ENCODE measurements at regions not wholly inside any gene's neighbourhood (a gene's known extent, or its start where the extent isn't known, plus 50 kb on each side); places are given as distances from the start of the nearest gene placed in this dataset.

GRCh38 chr2:128579825-128580224, 261.2 kb upstream of the HS6ST1 start:
- CTCF ChIA-PET, result no interaction called here
- Mint-ChIP-seq H3K4me1 (peaks cover 3% of the 10 kb centered on the region; the same call in 1 of the 2 replicates), H3K4me3 (no peak overlapping the region), H3K36me3 (no peaks in the 10 kb centered on the region), H3K27me3 (ENCODE audit: low read depth) (no peaks in the 10 kb centered on the region), H3K27ac (no peak overlapping the region; the same call in 1 of the 2 replicates), H3K9me3 (peaks cover 5% of the 10 kb centered on the region)
- POLR2A ChIA-PET, result no interaction called here
- TF ChIP-seq CBFB (CRISPR knock-in tag; IDR thresholded peaks at IDR 0.05; ENCODE audit: low read depth) (no peak), ZNF317 (CRISPR knock-in tag; IDR thresholded peaks at IDR 0.05; ENCODE audit: borderline replicate concordance, low read depth) (no peak), ZNF138 (CRISPR knock-in tag; conservative IDR thresholded peaks at IDR 0.05) (no peak), ERG (CRISPR knock-in tag; IDR thresholded peaks at IDR 0.05) (no peak), ZNF671 (CRISPR knock-in tag; IDR thresholded peaks at IDR 0.05) (no peak)
- ATAC-seq (no peak), DNase-seq (ENCODE audit: low spot score) (no peak)

GRCh38 chr2:128580988-128581848, 262.6 kb upstream of the HS6ST1 start:
- Mint-ChIP-seq H3K27me3 (ENCODE audit: low read depth) (no peaks in the 10 kb centered on the region), H3K9me3 (peaks cover 12% of the 10 kb centered on the region), H3K36me3 (no peaks in the 10 kb centered on the region), H3K27ac (no peak overlapping the region), H3K4me1 (peaks cover 3% of the 10 kb centered on the region; the same call in 1 of the 2 replicates), H3K4me3 (no peak overlapping the region)
- ATAC-seq (no peak), DNase-seq (ENCODE audit: low spot score) (no peak)
- TF ChIP-seq NR2C2 (CRISPR knock-in tag; IDR thresholded peaks at IDR 0.05), result no peak
- no peak for TF ChIP-seq CTCF (IDR thresholded peaks at IDR 0.05)
- TF ChIP-seq PRDM15 (CRISPR knock-in tag; IDR thresholded peaks at IDR 0.05), result no peak
- TF ChIP-seq PRRX2 (CRISPR knock-in tag; IDR thresholded peaks at IDR 0.05), result no peak
- POLR2A ChIA-PET, result no interaction called here
- CTCF ChIA-PET, result no interaction called here

GRCh38 chr2:128581849-128582244, 263.2 kb upstream of the HS6ST1 start:
- DNase-seq (ENCODE audit: low spot score) (no peak), ATAC-seq (no peak)
- Mint-ChIP-seq H3K36me3 (no peaks in the 10 kb centered on the region), H3K9me3 (peaks cover 12% of the 10 kb centered on the region), H3K27me3 (ENCODE audit: low read depth) (no peaks in the 10 kb centered on the region), H3K4me1 (peaks cover 3% of the 10 kb centered on the region; the same call in 1 of the 2 replicates), H3K27ac (no peak overlapping the region), H3K4me3 (no peak overlapping the region)
- POLR2A ChIA-PET, result no interaction called here
- no peak for TF ChIP-seq HMGXB4 (CRISPR knock-in tag; IDR thresholded peaks at IDR 0.05)
- TF ChIP-seq PREB (CRISPR knock-in tag; IDR thresholded peaks at IDR 0.05; ENCODE audit: borderline replicate concordance), result no peak
- no peak for TF ChIP-seq ATF1 (CRISPR knock-in tag; IDR thresholded peaks at IDR 0.05)
- CTCF ChIA-PET, result no interaction called here
